ENCODE measurements at regions not wholly inside any gene's neighbourhood (a gene's known extent, or its start where the extent isn't known, plus 50 kb on each side); places are given as distances from the start of the nearest gene placed in this dataset.

DNA sequence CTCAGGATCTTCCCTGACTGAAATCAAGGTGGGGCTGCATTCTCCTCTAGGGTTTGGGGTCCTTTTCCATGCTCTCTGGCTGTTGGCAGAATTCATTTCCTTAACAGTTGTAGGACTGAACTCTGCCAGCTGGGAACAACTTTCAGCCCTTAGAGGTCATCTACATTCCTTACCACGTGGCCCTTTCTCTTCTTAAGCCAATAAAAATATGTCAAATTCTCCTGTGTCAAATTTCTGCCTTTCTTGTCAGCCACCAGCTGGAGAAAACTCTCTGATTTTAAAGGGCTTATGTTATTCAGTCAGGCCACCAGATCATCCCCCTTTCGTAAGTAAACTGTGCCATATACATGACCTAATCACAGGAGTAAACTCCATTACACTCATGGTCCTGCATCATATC is 95.3 kb upstream of the IL6 start:
- TF ChIP-seq, protein P1, sequence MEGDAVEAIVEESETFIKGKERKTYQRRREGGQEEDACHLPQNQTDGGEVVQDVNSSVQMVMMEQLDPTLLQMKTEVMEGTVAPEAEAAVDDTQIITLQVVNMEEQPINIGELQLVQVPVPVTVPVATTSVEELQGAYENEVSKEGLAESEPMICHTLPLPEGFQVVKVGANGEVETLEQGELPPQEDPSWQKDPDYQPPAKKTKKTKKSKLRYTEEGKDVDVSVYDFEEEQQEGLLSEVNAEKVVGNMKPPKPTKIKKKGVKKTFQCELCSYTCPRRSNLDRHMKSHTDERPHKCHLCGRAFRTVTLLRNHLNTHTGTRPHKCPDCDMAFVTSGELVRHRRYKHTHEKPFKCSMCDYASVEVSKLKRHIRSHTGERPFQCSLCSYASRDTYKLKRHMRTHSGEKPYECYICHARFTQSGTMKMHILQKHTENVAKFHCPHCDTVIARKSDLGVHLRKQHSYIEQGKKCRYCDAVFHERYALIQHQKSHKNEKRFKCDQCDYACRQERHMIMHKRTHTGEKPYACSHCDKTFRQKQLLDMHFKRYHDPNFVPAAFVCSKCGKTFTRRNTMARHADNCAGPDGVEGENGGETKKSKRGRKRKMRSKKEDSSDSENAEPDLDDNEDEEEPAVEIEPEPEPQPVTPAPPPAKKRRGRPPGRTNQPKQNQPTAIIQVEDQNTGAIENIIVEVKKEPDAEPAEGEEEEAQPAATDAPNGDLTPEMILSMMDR (IDR thresholded peaks at IDR 0.05; ENCODE audit: low read depth, low read length, missing input control), result no peak
- TF ChIP-seq TAF1 (conservative IDR thresholded peaks at IDR 0.05) (no peak), RAD21 (IDR thresholded peaks at IDR 0.05) (no peak), HNF4G (IDR thresholded peaks at IDR 0.05) (no peak), SP1 (IDR thresholded peaks at IDR 0.05) (no peak), EGR1 (IDR thresholded peaks at IDR 0.05; ENCODE audit: low read depth in 2 of 2) (no peak), YY1 (IDR thresholded peaks at IDR 0.05) (no peak)
- TF ChIP-seq, protein P2, sequence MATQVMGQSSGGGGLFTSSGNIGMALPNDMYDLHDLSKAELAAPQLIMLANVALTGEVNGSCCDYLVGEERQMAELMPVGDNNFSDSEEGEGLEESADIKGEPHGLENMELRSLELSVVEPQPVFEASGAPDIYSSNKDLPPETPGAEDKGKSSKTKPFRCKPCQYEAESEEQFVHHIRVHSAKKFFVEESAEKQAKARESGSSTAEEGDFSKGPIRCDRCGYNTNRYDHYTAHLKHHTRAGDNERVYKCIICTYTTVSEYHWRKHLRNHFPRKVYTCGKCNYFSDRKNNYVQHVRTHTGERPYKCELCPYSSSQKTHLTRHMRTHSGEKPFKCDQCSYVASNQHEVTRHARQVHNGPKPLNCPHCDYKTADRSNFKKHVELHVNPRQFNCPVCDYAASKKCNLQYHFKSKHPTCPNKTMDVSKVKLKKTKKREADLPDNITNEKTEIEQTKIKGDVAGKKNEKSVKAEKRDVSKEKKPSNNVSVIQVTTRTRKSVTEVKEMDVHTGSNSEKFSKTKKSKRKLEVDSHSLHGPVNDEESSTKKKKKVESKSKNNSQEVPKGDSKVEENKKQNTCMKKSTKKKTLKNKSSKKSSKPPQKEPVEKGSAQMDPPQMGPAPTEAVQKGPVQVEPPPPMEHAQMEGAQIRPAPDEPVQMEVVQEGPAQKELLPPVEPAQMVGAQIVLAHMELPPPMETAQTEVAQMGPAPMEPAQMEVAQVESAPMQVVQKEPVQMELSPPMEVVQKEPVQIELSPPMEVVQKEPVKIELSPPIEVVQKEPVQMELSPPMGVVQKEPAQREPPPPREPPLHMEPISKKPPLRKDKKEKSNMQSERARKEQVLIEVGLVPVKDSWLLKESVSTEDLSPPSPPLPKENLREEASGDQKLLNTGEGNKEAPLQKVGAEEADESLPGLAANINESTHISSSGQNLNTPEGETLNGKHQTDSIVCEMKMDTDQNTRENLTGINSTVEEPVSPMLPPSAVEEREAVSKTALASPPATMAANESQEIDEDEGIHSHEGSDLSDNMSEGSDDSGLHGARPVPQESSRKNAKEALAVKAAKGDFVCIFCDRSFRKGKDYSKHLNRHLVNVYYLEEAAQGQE (IDR thresholded peaks at IDR 0.05), result no peak
- TF ChIP-seq, protein P3, sequence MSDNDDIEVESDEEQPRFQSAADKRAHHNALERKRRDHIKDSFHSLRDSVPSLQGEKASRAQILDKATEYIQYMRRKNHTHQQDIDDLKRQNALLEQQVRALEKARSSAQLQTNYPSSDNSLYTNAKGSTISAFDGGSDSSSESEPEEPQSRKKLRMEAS (IDR thresholded peaks at IDR 0.05), result no peak
- TF ChIP-seq, protein P4, sequence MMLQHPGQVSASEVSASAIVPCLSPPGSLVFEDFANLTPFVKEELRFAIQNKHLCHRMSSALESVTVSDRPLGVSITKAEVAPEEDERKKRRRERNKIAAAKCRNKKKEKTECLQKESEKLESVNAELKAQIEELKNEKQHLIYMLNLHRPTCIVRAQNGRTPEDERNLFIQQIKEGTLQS (IDR thresholded peaks at IDR 0.05), result no peak

All from liver (tissue), 3 donors.